HFFc6 (cell line): ENCODE measurements at regions not wholly inside any gene's neighbourhood (a gene's known extent, or its start where the extent isn't known, plus 50 kb on each side); places are given as distances from the start of the nearest gene placed in this dataset.

ENCODE experiments used
- DNase-seq: peaks from one replicate; pipeline ENCODE4 v3.0.0-alpha.2; 2018
- H3K27ac Mint-ChIP-seq: 2 replicates; pipeline ENCODE4 v1.8.0; 2020; ENCODE audit warnings: mild to moderate bottlenecking, mixed read lengths
- H3K27me3 Mint-ChIP-seq: 2 replicates; pipeline ENCODE4 v1.8.0; 2021; ENCODE audit warnings: mild to moderate bottlenecking, moderate library complexity, mixed read lengths; ENCODE audit not compliant: insufficient read depth
- H3K36me3 Mint-ChIP-seq: 2 replicates; pipeline ENCODE4 v1.8.0; 2021; ENCODE audit warnings: low read depth, mixed read lengths
- H3K4me1 Mint-ChIP-seq: 2 replicates; pipeline ENCODE4 v1.8.0; 2020; ENCODE audit warnings: low read depth, mixed read lengths
- H3K4me3 Mint-ChIP-seq: 2 replicates; pipeline ENCODE4 v1.8.0; 2020; ENCODE audit warnings: mild to moderate bottlenecking, moderate library complexity, mixed read lengths
- H3K9me3 Mint-ChIP-seq: 2 replicates; pipeline ENCODE4 v1.8.0; 2020; ENCODE audit warnings: mild to moderate bottlenecking, mixed read lengths
- TF ChIP-seq, protein P1 (sequence below): fragments of 200-600 bp; sonication (generic); IDR thresholded peaks from 2 replicates; pipeline ENCODE4 v1.5.0; 2021; ENCODE audit warnings: antibody characterized with exemption, mild to moderate bottlenecking

DNA sequence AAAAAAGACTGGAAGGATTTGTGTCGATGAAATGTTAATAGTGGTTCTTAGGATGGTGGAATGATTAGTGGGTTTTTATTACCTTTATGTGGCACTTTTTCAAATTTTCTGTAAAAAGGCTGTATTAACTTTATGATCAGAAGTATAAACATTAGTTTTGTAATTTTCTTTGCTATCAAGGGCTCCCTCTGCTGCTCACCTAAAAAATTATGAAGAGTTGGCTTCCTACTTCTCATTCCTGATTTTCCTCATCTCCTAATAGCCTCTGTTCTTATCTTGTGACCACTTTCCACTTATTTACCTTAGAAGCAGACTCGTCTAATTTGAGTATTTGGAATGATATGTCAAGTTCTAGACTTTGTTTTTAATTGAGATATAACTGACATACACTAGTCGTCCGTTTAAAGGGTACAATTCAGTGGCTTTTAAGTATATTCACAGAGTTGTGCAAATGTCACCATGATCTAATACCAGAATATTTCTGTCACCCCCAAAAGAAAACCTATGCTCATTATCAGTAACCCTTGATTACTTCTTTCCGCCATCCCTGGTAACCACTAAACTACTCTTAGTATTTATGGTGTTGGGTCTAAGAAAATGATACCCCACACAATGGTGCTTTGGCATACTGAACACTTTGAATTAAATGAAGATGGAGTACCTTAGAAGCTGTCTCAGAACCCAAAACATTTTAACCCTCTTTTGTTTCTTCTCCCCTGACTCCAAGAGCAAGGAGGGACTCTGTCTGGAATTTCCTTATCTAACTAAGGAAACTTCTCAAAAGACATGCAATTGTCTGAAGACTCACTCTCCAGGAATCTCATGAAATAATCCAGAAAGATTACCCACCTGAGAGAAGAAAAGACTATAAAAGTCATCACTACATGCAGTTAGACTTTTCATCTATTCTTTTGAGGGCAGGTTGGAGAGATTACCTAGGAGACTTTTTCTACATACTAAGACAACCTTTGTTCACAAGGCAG is 311.3 kb downstream of the DLEU7 start:
- no peak overlapping the region for H3K27ac Mint-ChIP-seq
- H3K4me1 Mint-ChIP-seq, result peaks cover 42% of the 10 kb centered on the region
- TF ChIP-seq, protein P1, sequence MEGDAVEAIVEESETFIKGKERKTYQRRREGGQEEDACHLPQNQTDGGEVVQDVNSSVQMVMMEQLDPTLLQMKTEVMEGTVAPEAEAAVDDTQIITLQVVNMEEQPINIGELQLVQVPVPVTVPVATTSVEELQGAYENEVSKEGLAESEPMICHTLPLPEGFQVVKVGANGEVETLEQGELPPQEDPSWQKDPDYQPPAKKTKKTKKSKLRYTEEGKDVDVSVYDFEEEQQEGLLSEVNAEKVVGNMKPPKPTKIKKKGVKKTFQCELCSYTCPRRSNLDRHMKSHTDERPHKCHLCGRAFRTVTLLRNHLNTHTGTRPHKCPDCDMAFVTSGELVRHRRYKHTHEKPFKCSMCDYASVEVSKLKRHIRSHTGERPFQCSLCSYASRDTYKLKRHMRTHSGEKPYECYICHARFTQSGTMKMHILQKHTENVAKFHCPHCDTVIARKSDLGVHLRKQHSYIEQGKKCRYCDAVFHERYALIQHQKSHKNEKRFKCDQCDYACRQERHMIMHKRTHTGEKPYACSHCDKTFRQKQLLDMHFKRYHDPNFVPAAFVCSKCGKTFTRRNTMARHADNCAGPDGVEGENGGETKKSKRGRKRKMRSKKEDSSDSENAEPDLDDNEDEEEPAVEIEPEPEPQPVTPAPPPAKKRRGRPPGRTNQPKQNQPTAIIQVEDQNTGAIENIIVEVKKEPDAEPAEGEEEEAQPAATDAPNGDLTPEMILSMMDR, result peak; percentile 79
- peak; percentile 35 for DNase-seq
- H3K9me3 Mint-ChIP-seq, result peaks cover 17% of the 10 kb centered on the region
- no peaks in the 10 kb centered on the region for H3K27me3 Mint-ChIP-seq
- H3K36me3 Mint-ChIP-seq, result peaks cover 15% of the 10 kb centered on the region
- no peak overlapping the region for H3K4me3 Mint-ChIP-seq

DNA sequence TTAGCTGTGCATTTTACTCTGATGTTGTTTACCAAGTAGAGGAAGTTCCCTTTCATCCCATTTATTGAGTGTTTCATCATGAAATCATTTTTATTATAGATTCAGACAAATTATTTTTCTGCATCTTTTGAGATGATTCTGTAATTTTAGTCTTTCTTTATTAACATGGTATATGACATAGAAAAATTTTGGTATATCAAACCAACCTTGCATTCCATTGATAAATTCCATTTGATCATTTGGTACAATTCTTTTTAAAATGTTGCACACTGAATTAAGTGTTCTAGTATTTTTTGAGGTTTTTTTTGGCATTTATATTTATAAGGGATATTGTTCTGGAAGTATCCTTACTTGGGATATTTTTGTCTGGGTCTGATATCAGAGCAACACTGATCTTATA is 308.4 kb downstream of the DLEU7 start:
- Mint-ChIP-seq H3K36me3 (peaks cover 15% of the 10 kb centered on the region), H3K27me3 (no peaks in the 10 kb centered on the region), H3K4me3 (no peak overlapping the region), H3K27ac (no peak overlapping the region), H3K4me1 (peaks cover 30% of the 10 kb centered on the region), H3K9me3 (peaks cover 21% of the 10 kb centered on the region)
- TF ChIP-seq, protein P1, result no peak
- DNase-seq, result no peak

GRCh38 chr13:50537029-50537428 is 306.5 kb downstream of the DLEU7 start:
- Mint-ChIP-seq H3K27ac (no peak overlapping the region), H3K4me3 (no peak overlapping the region), H3K27me3 (peaks cover under 1% of the 10 kb centered on the region; the same call in 1 of the 2 replicates), H3K9me3 (peaks cover 21% of the 10 kb centered on the region), H3K4me1 (peaks cover 25% of the 10 kb centered on the region), H3K36me3 (peaks cover 15% of the 10 kb centered on the region)
- TF ChIP-seq, protein P1, result no peak
- no peak for DNase-seq

- H3K4me3 Mint-ChIP-seq, result no peak overlapping the region
- TF ChIP-seq, protein P1, result no peak
- H3K27ac Mint-ChIP-seq, result no peak overlapping the region
- peaks cover 14% of the 10 kb centered on the region for H3K4me1 Mint-ChIP-seq
- DNase-seq, result no peak
- H3K27me3 Mint-ChIP-seq, result peaks cover 2% of the 10 kb centered on the region; the same call in 1 of the 2 replicates
- H3K9me3 Mint-ChIP-seq, result peaks cover 18% of the 10 kb centered on the region
- peaks cover 11% of the 10 kb centered on the region for H3K36me3 Mint-ChIP-seq
These were observed 303.5 kb downstream of the DLEU7 start for GRCh38 chr13:50539791-50540530.

DNA sequence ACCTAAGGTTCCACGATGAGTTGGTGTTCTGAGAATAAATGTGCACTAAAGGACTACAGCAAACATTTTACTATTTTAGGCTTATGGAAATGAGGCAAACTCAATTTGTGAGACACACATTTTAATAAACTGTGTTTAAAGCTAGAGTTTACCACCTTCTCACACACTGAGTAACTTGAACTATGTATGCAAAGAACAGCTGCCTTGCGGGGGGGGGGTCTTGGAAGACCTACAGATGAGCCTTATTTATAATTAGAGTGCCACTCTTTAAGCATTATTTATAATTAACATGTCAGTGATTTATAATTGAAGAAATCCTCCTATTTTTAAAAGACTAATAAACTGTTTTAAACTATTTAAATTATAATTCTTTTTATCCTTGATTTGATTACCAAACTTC is 300.4 kb downstream of the DLEU7 start:
- Mint-ChIP-seq H3K4me3 (no peak overlapping the region), H3K4me1 (no peaks in the 10 kb centered on the region; the same call in 1 of the 2 replicates), H3K9me3 (peaks cover 3% of the 10 kb centered on the region; the same call in 1 of the 2 replicates), H3K27me3 (peaks cover 2% of the 10 kb centered on the region; the same call in 1 of the 2 replicates), H3K27ac (no peak overlapping the region), H3K36me3 (no peaks in the 10 kb centered on the region)
- no peak for DNase-seq
- TF ChIP-seq, protein P1, result no peak
